ENCODE measurements at regions not wholly inside any gene's neighbourhood (a gene's known extent, or its start where the extent isn't known, plus 50 kb on each side); places are given as distances from the start of the nearest gene placed in this dataset.

DNA sequence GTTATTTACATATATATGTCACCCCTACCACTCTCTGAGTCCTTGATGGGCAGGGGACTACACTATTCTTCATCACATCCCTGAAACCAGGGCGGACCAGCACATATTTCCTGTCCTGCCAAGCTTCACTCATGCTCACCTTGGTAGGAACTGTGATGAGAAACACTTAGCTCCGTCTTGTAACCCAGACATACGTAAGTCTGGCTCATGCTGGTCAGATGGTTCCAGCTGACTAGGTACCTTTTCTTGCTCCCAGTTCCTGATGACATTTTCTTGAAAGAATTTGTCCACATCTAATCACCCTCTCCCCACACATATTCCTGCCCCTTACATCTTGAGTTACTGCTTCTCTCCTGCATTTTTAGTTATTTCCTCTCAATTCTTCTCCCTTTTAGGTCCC, 122.2 kb upstream of the MYLIP start:
- TF ChIP-seq CTCF (conservative IDR thresholded peaks at IDR 0.05 in 1 of 2, IDR thresholded peaks at IDR 0.05 in 1 of 2; ENCODE audit: extremely low read depth in 1 of 2, insufficient read depth in 1 of 2, low read depth in 1 of 2, low read length in 2 of 2) (no peak), EZH2 (IDR thresholded peaks at IDR 0.05; ENCODE audit: borderline replicate concordance, low read length) (no peak)

Measured in mammary epithelial cell (primary cell).